HCT116 (cell line): ENCODE measurements at regions not wholly inside any gene's neighbourhood (a gene's known extent, or its start where the extent isn't known, plus 50 kb on each side); places are given as distances from the start of the nearest gene placed in this dataset.

Source experiments
- CBX3 ChIP-seq: IDR thresholded peaks from 2 replicates; pipeline ENCODE4 v1.6.1; 2012; ENCODE audit warnings: low read depth
- CTCF ChIP-seq, 3 experiments: fragments of 200-600 bp in 1 of 3; sonication (generic) in 1 of 3; IDR thresholded peaks in 2 of 3; conservative IDR thresholded peaks in 1 of 3; 2 replicates each; pipeline ENCODE4 v1.5.1; 2012 to 2017; ENCODE audit warnings: low read depth in 2 of 3, low read length in 2 of 3, antibody characterized with exemption in 1 of 3, borderline replicate concordance in 1 of 3, control low read depth in 1 of 3, mild to moderate bottlenecking in 1 of 3, mixed read lengths in 1 of 3, mixed run types in 1 of 3, moderate library complexity in 1 of 3; ENCODE audit not compliant: insufficient read depth in 1 of 3
- EGR1 ChIP-seq: IDR thresholded peaks from 2 replicates; pipeline ENCODE4 v1.6.1; 2012; ENCODE audit warnings: low read depth
- ELF1 ChIP-seq: IDR thresholded peaks from 2 replicates; pipeline ENCODE4 v1.6.1; 2012; ENCODE audit warnings: low read depth, borderline replicate concordance
- EZH2 ChIP-seq: fragments of 200-600 bp; sonication (generic); IDR thresholded peaks from 2 replicates; pipeline ENCODE4 v1.6.1; 2017; ENCODE audit warnings: antibody characterized with exemption, mixed run types
- POLR2A ChIP-seq: IDR thresholded peaks from 2 replicates; pipeline ENCODE4 v1.7.0; 2011; ENCODE audit warnings: borderline replicate concordance; ENCODE audit not compliant: insufficient read depth, insufficient read length; ENCODE audit errors: extremely low read depth
- POLR2AphosphoS5 ChIP-seq: IDR thresholded peaks from 2 replicates; pipeline ENCODE4 v1.6.1; 2011; ENCODE audit warnings: mild to moderate bottlenecking, low read depth, low read length, moderate library complexity
- RAD21 ChIP-seq: IDR thresholded peaks from 2 replicates; pipeline ENCODE4 v1.6.1; 2012; ENCODE audit warnings: low read depth, mild to moderate bottlenecking
- SIN3A ChIP-seq: IDR thresholded peaks from 2 replicates; pipeline ENCODE4 v1.6.1; 2012; ENCODE audit warnings: low read depth
- SRF ChIP-seq: IDR thresholded peaks from 2 replicates; pipeline ENCODE4 v1.6.1; 2012; ENCODE audit warnings: low read depth
- ZNF274 ChIP-seq: fragments of 200-500 bp; sonication (Bioruptor generic); IDR thresholded peaks from 2 replicates; pipeline ENCODE4 v1.6.1; 2014; ENCODE audit warnings: mild to moderate bottlenecking, low read depth, low read length, inconsistent platforms
- TF ChIP-seq, protein P1 (sequence below): IDR thresholded peaks from 2 replicates; pipeline ENCODE4 v1.6.1; 2012; ENCODE audit warnings: low read depth
- TF ChIP-seq, protein P2 (sequence below): IDR thresholded peaks from 2 replicates; pipeline ENCODE4 v1.6.1; 2012
- TF ChIP-seq, protein P3 (sequence below): IDR thresholded peaks from 2 replicates; pipeline ENCODE4 v1.6.1; 2011; ENCODE audit warnings: mild to moderate bottlenecking, low read length, moderate library complexity; ENCODE audit not compliant: insufficient replicate concordance; ENCODE audit errors: extremely low read depth

GRCh38 chr22:35476341-35476740, 64.3 kb upstream of the RASD2 start:
- TF ChIP-seq CTCF (IDR thresholded peaks at IDR 0.05 in 2 of 3, conservative IDR thresholded peaks at IDR 0.05 in 1 of 3; ENCODE audit: borderline replicate concordance in 1 of 3, insufficient read depth in 1 of 3, low read depth in 2 of 3, low read length in 2 of 3) (no peak), POLR2A (no peak), SRF (no peak), SIN3A (no peak), EZH2 (no peak), POLR2AphosphoS5 (no peak), RAD21 (no peak), ELF1 (no peak), CBX3 (no peak), EGR1 (no peak), ZNF274 (no peak)
- TF ChIP-seq, protein P1, sequence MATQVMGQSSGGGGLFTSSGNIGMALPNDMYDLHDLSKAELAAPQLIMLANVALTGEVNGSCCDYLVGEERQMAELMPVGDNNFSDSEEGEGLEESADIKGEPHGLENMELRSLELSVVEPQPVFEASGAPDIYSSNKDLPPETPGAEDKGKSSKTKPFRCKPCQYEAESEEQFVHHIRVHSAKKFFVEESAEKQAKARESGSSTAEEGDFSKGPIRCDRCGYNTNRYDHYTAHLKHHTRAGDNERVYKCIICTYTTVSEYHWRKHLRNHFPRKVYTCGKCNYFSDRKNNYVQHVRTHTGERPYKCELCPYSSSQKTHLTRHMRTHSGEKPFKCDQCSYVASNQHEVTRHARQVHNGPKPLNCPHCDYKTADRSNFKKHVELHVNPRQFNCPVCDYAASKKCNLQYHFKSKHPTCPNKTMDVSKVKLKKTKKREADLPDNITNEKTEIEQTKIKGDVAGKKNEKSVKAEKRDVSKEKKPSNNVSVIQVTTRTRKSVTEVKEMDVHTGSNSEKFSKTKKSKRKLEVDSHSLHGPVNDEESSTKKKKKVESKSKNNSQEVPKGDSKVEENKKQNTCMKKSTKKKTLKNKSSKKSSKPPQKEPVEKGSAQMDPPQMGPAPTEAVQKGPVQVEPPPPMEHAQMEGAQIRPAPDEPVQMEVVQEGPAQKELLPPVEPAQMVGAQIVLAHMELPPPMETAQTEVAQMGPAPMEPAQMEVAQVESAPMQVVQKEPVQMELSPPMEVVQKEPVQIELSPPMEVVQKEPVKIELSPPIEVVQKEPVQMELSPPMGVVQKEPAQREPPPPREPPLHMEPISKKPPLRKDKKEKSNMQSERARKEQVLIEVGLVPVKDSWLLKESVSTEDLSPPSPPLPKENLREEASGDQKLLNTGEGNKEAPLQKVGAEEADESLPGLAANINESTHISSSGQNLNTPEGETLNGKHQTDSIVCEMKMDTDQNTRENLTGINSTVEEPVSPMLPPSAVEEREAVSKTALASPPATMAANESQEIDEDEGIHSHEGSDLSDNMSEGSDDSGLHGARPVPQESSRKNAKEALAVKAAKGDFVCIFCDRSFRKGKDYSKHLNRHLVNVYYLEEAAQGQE, result no peak
- TF ChIP-seq, protein P2, sequence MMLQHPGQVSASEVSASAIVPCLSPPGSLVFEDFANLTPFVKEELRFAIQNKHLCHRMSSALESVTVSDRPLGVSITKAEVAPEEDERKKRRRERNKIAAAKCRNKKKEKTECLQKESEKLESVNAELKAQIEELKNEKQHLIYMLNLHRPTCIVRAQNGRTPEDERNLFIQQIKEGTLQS, result no peak
- TF ChIP-seq, protein P3, sequence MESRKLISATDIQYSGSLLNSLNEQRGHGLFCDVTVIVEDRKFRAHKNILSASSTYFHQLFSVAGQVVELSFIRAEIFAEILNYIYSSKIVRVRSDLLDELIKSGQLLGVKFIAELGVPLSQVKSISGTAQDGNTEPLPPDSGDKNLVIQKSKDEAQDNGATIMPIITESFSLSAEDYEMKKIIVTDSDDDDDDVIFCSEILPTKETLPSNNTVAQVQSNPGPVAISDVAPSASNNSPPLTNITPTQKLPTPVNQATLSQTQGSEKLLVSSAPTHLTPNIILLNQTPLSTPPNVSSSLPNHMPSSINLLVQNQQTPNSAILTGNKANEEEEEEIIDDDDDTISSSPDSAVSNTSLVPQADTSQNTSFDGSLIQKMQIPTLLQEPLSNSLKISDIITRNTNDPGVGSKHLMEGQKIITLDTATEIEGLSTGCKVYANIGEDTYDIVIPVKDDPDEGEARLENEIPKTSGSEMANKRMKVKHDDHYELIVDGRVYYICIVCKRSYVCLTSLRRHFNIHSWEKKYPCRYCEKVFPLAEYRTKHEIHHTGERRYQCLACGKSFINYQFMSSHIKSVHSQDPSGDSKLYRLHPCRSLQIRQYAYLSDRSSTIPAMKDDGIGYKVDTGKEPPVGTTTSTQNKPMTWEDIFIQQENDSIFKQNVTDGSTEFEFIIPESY, result no peak
